Loucy (cell line): ENCODE measurements at regions not wholly inside any gene's neighbourhood (a gene's known extent, or its start where the extent isn't known, plus 50 kb on each side); places are given as distances from the start of the nearest gene placed in this dataset.

Source experiments
- H2AFZ ChIP-seq: fragments of 200-600 bp; sonication (generic); 2 replicates; pipeline ENCODE4 v1.6.0; 2016; ENCODE audit warnings: antibody characterized with exemption, mild to moderate bottlenecking, low read length, moderate library complexity
- H3F3A ChIP-seq: fragments of 200-600 bp; 2 replicates; pipeline ENCODE4 v1.6.0; 2016; ENCODE audit warnings: antibody characterized with exemption, low read depth, mild to moderate bottlenecking
- H3K27me3 ChIP-seq: fragments of 200-600 bp; sonication (generic); 2 replicates; pipeline ENCODE4 v1.6.1; 2014; ENCODE audit warnings: low read length, mild to moderate bottlenecking; ENCODE audit not compliant: insufficient read depth, poor library complexity, severe bottlenecking
- H3K36me3 ChIP-seq: fragments of 200-600 bp; sonication (generic); 2 replicates; pipeline ENCODE4 v1.6.1; 2016; ENCODE audit warnings: low read length; ENCODE audit not compliant: insufficient read depth
- H3K4me1 ChIP-seq: fragments of 200-600 bp; sonication (generic); 2 replicates; pipeline ENCODE4 v1.5.1; 2014; ENCODE audit warnings: low read length, mild to moderate bottlenecking; ENCODE audit not compliant: insufficient read depth, poor library complexity, severe bottlenecking
- H3K4me2 ChIP-seq: fragments of 200-600 bp; sonication (generic); 2 replicates; pipeline ENCODE4 v1.6.0; 2014; ENCODE audit warnings: antibody characterized with exemption, low read length, low read depth, mild to moderate bottlenecking; ENCODE audit not compliant: poor library complexity, severe bottlenecking
- H3K4me3 ChIP-seq: fragments of 200-600 bp; sonication (generic); 2 replicates; pipeline ENCODE4 v1.5.1; 2014; ENCODE audit warnings: low read length, mild to moderate bottlenecking, mixed read lengths; ENCODE audit not compliant: poor library complexity, severe bottlenecking
- H3K79me2 ChIP-seq: fragments of 200-600 bp; sonication (generic); 2 replicates; pipeline ENCODE4 v1.6.1; 2014; ENCODE audit warnings: low read length; ENCODE audit not compliant: insufficient read depth
- H3K9ac ChIP-seq: fragments of 200-600 bp; sonication (generic); 2 replicates; pipeline ENCODE4 v1.6.0; 2014; ENCODE audit warnings: mild to moderate bottlenecking, low read depth, low read length, moderate library complexity; ENCODE audit not compliant: poor library complexity, severe bottlenecking
- H3K9me2 ChIP-seq: fragments of 200-600 bp; sonication (generic); replicated peaks from 2 replicates; pipeline ENCODE4 v1.6.1; 2016; ENCODE audit warnings: low read depth, low read length, mixed read lengths
- H3K9me3 ChIP-seq: fragments of 200-600 bp; sonication (generic); 2 replicates; pipeline ENCODE4 v1.6.1; 2014; ENCODE audit warnings: mild to moderate bottlenecking, antibody characterized with exemption, low read length, low read depth; ENCODE audit not compliant: insufficient read depth
- H4K20me1 ChIP-seq: fragments of 200-600 bp; sonication (generic); 2 replicates; pipeline ENCODE4 v1.6.0; 2014; ENCODE audit warnings: antibody characterized with exemption, low read length, mild to moderate bottlenecking; ENCODE audit not compliant: insufficient read depth, poor library complexity, severe bottlenecking
- CTCF ChIP-seq: fragments of 200-600 bp; sonication (generic); conservative IDR thresholded peaks from 2 replicates; pipeline ENCODE4 v1.5.1; 2014; ENCODE audit warnings: mild to moderate bottlenecking, antibody characterized with exemption, low read length
- EZH2phosphoT487 ChIP-seq: fragments of 200-600 bp; IDR thresholded peaks from 2 replicates; pipeline ENCODE4 v1.6.1; 2018; ENCODE audit warnings: antibody characterized with exemption, mild to moderate bottlenecking, moderate library complexity, borderline replicate concordance

GRCh38 chr15:87089551-87089950, 1009.9 kb downstream of the AGBL1 start:
- Histone ChIP-seq H3F3A (no peaks in the 10 kb centered on the region), H3K4me1 (no peaks in the 10 kb centered on the region), H3K36me3 (no peaks in the 10 kb centered on the region), H4K20me1 (no peaks in the 10 kb centered on the region), H3K4me3 (no peak overlapping the region), H3K9me3 (no peaks in the 10 kb centered on the region; the same call in 1 of the 2 replicates), H3K4me2 (no peak overlapping the region), H3K27me3 (no peaks in the 10 kb centered on the region), H2AFZ (no peak overlapping the region), H3K9me2 (no peaks in the 10 kb centered on the region), H3K79me2 (no peaks in the 10 kb centered on the region), H3K9ac (no peak overlapping the region)
- TF ChIP-seq EZH2phosphoT487 (no peak), CTCF (no peak)

GRCh38 chr15:87083201-87083600, 1003.5 kb downstream of the AGBL1 start:
- H3K9me3 ChIP-seq: no peaks in the 10 kb centered on the region; the same call in 1 of the 2 replicates
- H3K9ac ChIP-seq: no peak overlapping the region
- no peaks in the 10 kb centered on the region for H3K27me3 ChIP-seq
- no peak for TF ChIP-seq CTCF
- TF ChIP-seq EZH2phosphoT487: no peak
- H3K9me2 ChIP-seq: no peaks in the 10 kb centered on the region
- H3K36me3 ChIP-seq: no peaks in the 10 kb centered on the region
- H3K4me1 ChIP-seq: no peaks in the 10 kb centered on the region
- H2AFZ ChIP-seq: no peak overlapping the region
- H3K79me2 ChIP-seq: no peaks in the 10 kb centered on the region
- no peaks in the 10 kb centered on the region for H4K20me1 ChIP-seq
- no peak overlapping the region for H3K4me3 ChIP-seq
- no peak overlapping the region for H3K4me2 ChIP-seq
- H3F3A ChIP-seq: no peaks in the 10 kb centered on the region

- Histone ChIP-seq H2AFZ (no peak overlapping the region), H4K20me1 (no peaks in the 10 kb centered on the region), H3F3A (no peaks in the 10 kb centered on the region), H3K9ac (no peak overlapping the region), H3K9me2 (no peaks in the 10 kb centered on the region), H3K9me3 (no peaks in the 10 kb centered on the region; the same call in 1 of the 2 replicates), H3K36me3 (no peaks in the 10 kb centered on the region), H3K79me2 (no peaks in the 10 kb centered on the region), H3K27me3 (no peaks in the 10 kb centered on the region), H3K4me3 (no peak overlapping the region), H3K4me1 (no peaks in the 10 kb centered on the region), H3K4me2 (no peak overlapping the region)
- no peak for TF ChIP-seq EZH2phosphoT487
- no peak for TF ChIP-seq CTCF
Observed at GRCh38 chr15:87082581-87082980, 1002.9 kb downstream of the AGBL1 start.
